ENCODE measurements at regions not wholly inside any gene's neighbourhood (a gene's known extent, or its start where the extent isn't known, plus 50 kb on each side); places are given as distances from the start of the nearest gene placed in this dataset.

DNA sequence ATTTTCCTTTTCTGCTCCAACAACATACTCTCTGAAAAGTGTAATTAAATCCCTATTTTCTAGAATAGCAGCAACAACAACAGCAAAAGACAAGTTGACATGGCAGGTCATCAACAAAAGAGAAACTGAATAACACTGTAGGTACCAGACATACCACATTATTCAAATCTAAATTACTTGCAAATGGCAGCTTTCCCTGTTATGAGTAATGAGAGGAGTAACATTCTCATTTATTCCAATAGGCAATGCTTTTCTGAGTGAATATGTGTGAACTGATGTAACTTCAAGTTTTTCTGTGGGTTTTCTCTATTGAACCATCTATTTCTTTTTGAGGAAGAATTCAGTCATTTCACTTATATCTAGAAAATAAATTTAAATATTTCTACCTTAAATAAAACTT, 501.5 kb downstream of the TRIB2 start:
- no peak overlapping the region for H2BK15ac ChIP-seq (ENCODE audit: low read depth, low read length)
- H3T11ph ChIP-seq (ENCODE audit: low read length): no peak overlapping the region
- no peaks in the 10 kb centered on the region for H3K79me2 ChIP-seq (ENCODE audit: insufficient read depth, low read length)
- no peak overlapping the region for H3K27ac ChIP-seq (ENCODE audit: insufficient read length, low read depth, low read length)
- no peak overlapping the region for H2AK5ac ChIP-seq (ENCODE audit: insufficient read length, low read length)
- H3K23ac ChIP-seq (ENCODE audit: insufficient read length, low read depth, low read length): no peak overlapping the region
- no peak overlapping the region for H2BK120ac ChIP-seq (ENCODE audit: low read depth, low read length, poor library complexity, severe bottlenecking)
- no peak overlapping the region for H2AFZ ChIP-seq (ENCODE audit: low read length)
- H3K27me3 ChIP-seq (ENCODE audit: insufficient read depth, low read length): no peaks in the 10 kb centered on the region
- peaks cover 24% of the 10 kb centered on the region in 2 experiments for H3K9me3 Mint-ChIP-seq
- no peak for DNase-seq
- no peak overlapping the region for H3K4me3 Mint-ChIP-seq
- H3K4me1 ChIP-seq (ENCODE audit: insufficient read depth, low read length): no peaks in the 10 kb centered on the region
- H3K18ac ChIP-seq (ENCODE audit: insufficient read length, low read depth, low read length): no peak overlapping the region
- H2BK20ac ChIP-seq (ENCODE audit: low read depth, low read length, poor library complexity, severe bottlenecking): no peak overlapping the region
- H3K36me3 Mint-ChIP-seq (ENCODE audit: insufficient read depth in 1 of 3, low read depth in 3 of 3): peaks cover 9 to 20% (median 10%) of the 10 kb centered on the region in 3 experiments
- H2BK12ac ChIP-seq (ENCODE audit: insufficient read length, low read depth, low read length): no peak overlapping the region
- H3K27me3 Mint-ChIP-seq (ENCODE audit: low read depth): peaks cover 3% of the 10 kb centered on the region; the same call in 1 of the 2 replicates
- H4K91ac ChIP-seq (ENCODE audit: insufficient read length, low read depth, low read length): no peak overlapping the region
- no peak overlapping the region for H3K27ac Mint-ChIP-seq
- no peaks in the 10 kb centered on the region for H3K9me3 ChIP-seq (ENCODE audit: control insufficient read depth, low read depth, low read length)
- H3K4me1 Mint-ChIP-seq: no peaks in the 10 kb centered on the region
- no peak overlapping the region for H4K8ac ChIP-seq (replicated peaks; ENCODE audit: insufficient read length, low read depth, low read length)
- TF ChIP-seq, protein P1, sequence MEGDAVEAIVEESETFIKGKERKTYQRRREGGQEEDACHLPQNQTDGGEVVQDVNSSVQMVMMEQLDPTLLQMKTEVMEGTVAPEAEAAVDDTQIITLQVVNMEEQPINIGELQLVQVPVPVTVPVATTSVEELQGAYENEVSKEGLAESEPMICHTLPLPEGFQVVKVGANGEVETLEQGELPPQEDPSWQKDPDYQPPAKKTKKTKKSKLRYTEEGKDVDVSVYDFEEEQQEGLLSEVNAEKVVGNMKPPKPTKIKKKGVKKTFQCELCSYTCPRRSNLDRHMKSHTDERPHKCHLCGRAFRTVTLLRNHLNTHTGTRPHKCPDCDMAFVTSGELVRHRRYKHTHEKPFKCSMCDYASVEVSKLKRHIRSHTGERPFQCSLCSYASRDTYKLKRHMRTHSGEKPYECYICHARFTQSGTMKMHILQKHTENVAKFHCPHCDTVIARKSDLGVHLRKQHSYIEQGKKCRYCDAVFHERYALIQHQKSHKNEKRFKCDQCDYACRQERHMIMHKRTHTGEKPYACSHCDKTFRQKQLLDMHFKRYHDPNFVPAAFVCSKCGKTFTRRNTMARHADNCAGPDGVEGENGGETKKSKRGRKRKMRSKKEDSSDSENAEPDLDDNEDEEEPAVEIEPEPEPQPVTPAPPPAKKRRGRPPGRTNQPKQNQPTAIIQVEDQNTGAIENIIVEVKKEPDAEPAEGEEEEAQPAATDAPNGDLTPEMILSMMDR (conservative IDR thresholded peaks at IDR 0.05): no peak
- no peaks in the 10 kb centered on the region for H3K79me1 ChIP-seq (ENCODE audit: insufficient read depth, low read depth, low read length, poor library complexity, severe bottlenecking)
- H3K9ac ChIP-seq (ENCODE audit: extremely low read depth, insufficient read length, low read length): no peak overlapping the region
- H3K4me2 ChIP-seq (ENCODE audit: insufficient read depth, insufficient read length, low read length): no peak overlapping the region
- no peak overlapping the region for H4K5ac ChIP-seq (ENCODE audit: insufficient read length, low read depth, low read length)
- H4K20me1 ChIP-seq (ENCODE audit: control insufficient read depth, insufficient read depth, insufficient read length): no peaks in the 10 kb centered on the region
- no peak overlapping the region for H3K4ac ChIP-seq (ENCODE audit: low read depth, low read length)
- H3K23me2 ChIP-seq (ENCODE audit: insufficient read length, low read depth, low read length, poor library complexity, severe bottlenecking): no peaks in the 10 kb centered on the region
- H3K14ac ChIP-seq (ENCODE audit: insufficient read depth, low read length): no peak overlapping the region
- no peak overlapping the region for H3K56ac ChIP-seq (ENCODE audit: insufficient read length, low read depth, low read length)
- no peak overlapping the region for H2BK5ac ChIP-seq (ENCODE audit: insufficient read length, low read length)
